AG04450 (cell line): ENCODE measurements at regions not wholly inside any gene's neighbourhood (a gene's known extent, or its start where the extent isn't known, plus 50 kb on each side); places are given as distances from the start of the nearest gene placed in this dataset.

Experiments
- CTCF ChIA-PET: fragments of 300-600, 350-600 bp; formaldehyde crosslinking; extraction: SDS; loops from one replicate; lab custom pipeline; 2022; ENCODE audit warnings: antibody characterized with exemption, inconsistent platforms; lab: Charles Lee
- POLR2A ChIA-PET: fragments of 350-600 bp; formaldehyde crosslinking; extraction: SDS; loops from one replicate; lab custom pipeline; 2021; ENCODE audit warnings: antibody characterized with exemption, inconsistent platforms; lab: Yijun Ruan, JAX
- DNase-seq: peaks from one replicate; pipeline ENCODE4 v3.0.0-alpha.2; 2011; ENCODE audit warnings: low read depth, low spot score
- H3K27ac ChIP-seq: one replicate; pipeline ENCODE4 v1.5.1; 2012; ENCODE audit warnings: low read depth, low read length, control low read depth
- H3K27me3 ChIP-seq: one replicate; pipeline ENCODE4 v1.6.0; 2012; ENCODE audit warnings: low read length; ENCODE audit not compliant: control insufficient read depth, insufficient read depth
- H3K4me3 ChIP-seq: 2 replicates; pipeline ENCODE4 v1.5.1; 2011; ENCODE audit warnings: mild to moderate bottlenecking, low read depth, low read length, control low read depth
- H3K9me3 ChIP-seq: 2 replicates; pipeline ENCODE4 v1.5.1; 2012; ENCODE audit warnings: low read length; ENCODE audit not compliant: control insufficient read depth, insufficient read depth
- CTCF ChIP-seq: IDR thresholded peaks from 2 replicates; pipeline ENCODE4 v1.5.1; 2011; ENCODE audit warnings: low read depth, low read length, control low read depth, inconsistent platforms

GRCh38 chr6:146890644-146891434, 292.1 kb downstream of the ADGB start:
- Histone ChIP-seq H3K4me3 (no peak overlapping the region), H3K27me3 (no peaks in the 10 kb centered on the region), H3K9me3 (no peaks in the 10 kb centered on the region), H3K27ac (no peak overlapping the region)
- no peak for DNase-seq
- TF ChIP-seq CTCF, result peak; percentile 21
- ChIA-PET POLR2A (no interaction called here), CTCF (interaction anchor here (1.0 kb wide), 1 partner anchor 11 kb away, joined by 4 read pairs; no protein-coding TSS in a partner anchor)

- Histone ChIP-seq H3K27me3 (no peaks in the 10 kb centered on the region), H3K9me3 (no peaks in the 10 kb centered on the region), H3K4me3 (no peak overlapping the region), H3K27ac (peak overlapping the region; percentile 71)
- CTCF ChIA-PET, result interaction anchor here (1.0 kb wide), 1 partner anchor 10 kb away, joined by 4 read pairs; no protein-coding TSS in a partner anchor
- no peak for DNase-seq
- POLR2A ChIA-PET, result no interaction called here
- no peak for TF ChIP-seq CTCF
Observed at GRCh38 chr6:146891615-146892265, 293.0 kb downstream of the ADGB start.

- H3K27ac ChIP-seq, result peak overlapping the region; percentile 71
- no peak overlapping the region for H3K4me3 ChIP-seq
- no peak for TF ChIP-seq CTCF
- POLR2A ChIA-PET, result no interaction called here
- H3K9me3 ChIP-seq, result no peaks in the 10 kb centered on the region
- CTCF ChIA-PET, result interaction anchor here (1.6 kb wide), 1 partner anchor 10 kb away, joined by 6 read pairs; no protein-coding TSS in a partner anchor
- no peak for DNase-seq
- no peaks in the 10 kb centered on the region for H3K27me3 ChIP-seq
Observed at GRCh38 chr6:146892283-146892612, 293.5 kb downstream of the ADGB start.

- Histone ChIP-seq H3K27ac (peak overlapping the region; percentile 55), H3K4me3 (no peak overlapping the region), H3K9me3 (no peaks in the 10 kb centered on the region), H3K27me3 (no peaks in the 10 kb centered on the region)
- POLR2A ChIA-PET, result interaction anchor here (0.6 kb wide), 1 partner anchor 421 kb away, joined by 4 read pairs; no protein-coding TSS in a partner anchor
- no peak for TF ChIP-seq CTCF
- CTCF ChIA-PET, result interaction anchor here (1.6 kb wide), 1 partner anchor 10 kb away, joined by 6 read pairs; no protein-coding TSS in a partner anchor
- DNase-seq, result peak; percentile 79
Observed at GRCh38 chr6:146892613-146893401, 294.0 kb downstream of the ADGB start.
